H1 (cell line): ENCODE measurements at regions not wholly inside any gene's neighbourhood (a gene's known extent, or its start where the extent isn't known, plus 50 kb on each side); places are given as distances from the start of the nearest gene placed in this dataset.

Source experiments
- ASH2L ChIP-seq: fragments of 200-600, 300-600 bp; sonication (generic); IDR thresholded peaks from one replicate; pipeline ENCODE4 v1.7.1; 2017; ENCODE audit warnings: low read length
- BCL11A ChIP-seq, 2 experiments: IDR thresholded peaks; one replicate each; pipeline ENCODE4 v1.6.1; 2011; ENCODE audit warnings: low read depth in 2 of 2, low read length in 2 of 2, mild to moderate bottlenecking in 2 of 2
- CBX5 ChIP-seq: fragments of 300-800, 300-1000 bp; sonication (generic); IDR thresholded peaks from 2 replicates; pipeline ENCODE4 v1.7.1; 2016; ENCODE audit warnings: antibody characterized with exemption, low read length, low read depth
- CHD1 ChIP-seq: IDR thresholded peaks from 2 replicates; pipeline ENCODE4 v1.6.1; 2012; ENCODE audit warnings: low read depth, low read length, improper control_type of control experiment
- CHD7 ChIP-seq: fragments of 300-600 bp; sonication (generic); IDR thresholded peaks from 2 replicates; pipeline ENCODE4 v1.7.1; 2012; ENCODE audit warnings: low read length, moderate library complexity, mild to moderate bottlenecking, inconsistent platforms; ENCODE audit not compliant: insufficient replicate concordance
- EGR1 ChIP-seq: IDR thresholded peaks from 2 replicates; pipeline ENCODE4 v1.6.1; 2011; ENCODE audit warnings: low read depth, low read length, borderline replicate concordance

GRCh38 chr14:83972631-83973030, 1557.3 kb upstream of the FLRT2 start (continued):
- TF ChIP-seq CHD7: no peak
- TF ChIP-seq CHD1: no peak
- no peak for TF ChIP-seq CBX5
- no peak for TF ChIP-seq EGR1
- no peak for TF ChIP-seq BCL11A (IDR thresholded peaks at IDR 0.05; ENCODE audit: low read depth in 2 of 2, low read length in 2 of 2)
- no peak for TF ChIP-seq ASH2L
